ENCODE measurements at regions not wholly inside any gene's neighbourhood (a gene's known extent, or its start where the extent isn't known, plus 50 kb on each side); places are given as distances from the start of the nearest gene placed in this dataset.

- no CpG with 5 or more reads among the region's 3 CpGs for WGBS (ENCODE audit: insufficient coverage)
- Histone ChIP-seq H3K27ac (ENCODE audit: insufficient read depth in 1 of 2, low read depth in 1 of 2, low read length in 2 of 2, poor library complexity in 1 of 2, severe bottlenecking in 2 of 2) (no peak overlapping the region), H3K4me1 (ENCODE audit: control extremely low read depth in 1 of 4, control insufficient read depth in 4 of 4, insufficient read depth in 4 of 4, low read length in 3 of 4) (no peaks in the 10 kb centered on the region), H3K9me3 (ENCODE audit: control extremely low read depth in 1 of 5, control insufficient read depth in 4 of 5, insufficient read depth in 2 of 5, low read depth in 1 of 5, low read length in 4 of 5) (peaks cover 0 to 2% (median 0%) of the 10 kb centered on the region in 5 experiments), H3K4me3 (ENCODE audit: control insufficient read depth in 1 of 7, extremely low read depth in 1 of 7, insufficient read depth in 4 of 7, low read depth in 2 of 7, low read length in 6 of 7) (no peak overlapping the region), H3K27me3 (replicated peaks in 2 of 5; ENCODE audit: control insufficient read depth in 4 of 5, insufficient read depth in 5 of 5, low read length in 4 of 5) (no peaks in the 10 kb centered on the region), H3K36me3 (ENCODE audit: control insufficient read depth in 4 of 4, insufficient read depth in 4 of 4, low read length in 3 of 4) (no peaks in the 10 kb centered on the region)
- ChIA-PET CTCF (no interaction called here), POLR2A (no interaction called here)
- no peak for DNase-seq
These were observed 979.9 kb downstream of the TYW1 start for GRCh38 chr7:67976490-67976889.

GRCh38 chr7:67983486-67983885 lies 986.9 kb downstream of the TYW1 start:
- Histone ChIP-seq H3K27ac (ENCODE audit: insufficient read depth in 1 of 2, low read depth in 1 of 2, low read length in 2 of 2, poor library complexity in 1 of 2, severe bottlenecking in 2 of 2) (no peak overlapping the region), H3K9me3 (ENCODE audit: control extremely low read depth in 1 of 5, control insufficient read depth in 4 of 5, insufficient read depth in 2 of 5, low read depth in 1 of 5, low read length in 4 of 5) (peaks cover 0 to 2% (median 0%) of the 10 kb centered on the region in 5 experiments), H3K27me3 (replicated peaks in 2 of 5; ENCODE audit: control insufficient read depth in 4 of 5, insufficient read depth in 5 of 5, low read length in 4 of 5) (no peaks in the 10 kb centered on the region), H3K36me3 (ENCODE audit: control insufficient read depth in 4 of 4, insufficient read depth in 4 of 4, low read length in 3 of 4) (no peaks in the 10 kb centered on the region), H3K4me1 (ENCODE audit: control extremely low read depth in 1 of 4, control insufficient read depth in 4 of 4, insufficient read depth in 4 of 4, low read length in 3 of 4) (no peaks in the 10 kb centered on the region), H3K4me3 (ENCODE audit: control insufficient read depth in 1 of 7, extremely low read depth in 1 of 7, insufficient read depth in 4 of 7, low read depth in 2 of 7, low read length in 6 of 7) (no peak overlapping the region)
- CTCF ChIA-PET = interaction anchor here (1.0 to 1.4 kb wide), 2 partner anchors 11 to 22 kb away, joined by 3 to 4 read pairs; no protein-coding TSS in a partner anchor
- POLR2A ChIA-PET = no interaction called here
- DNase-seq = no peak
- no CpG with 5 or more reads among the region's 1 CpG for WGBS (ENCODE audit: insufficient coverage)

- H3K27me3 ChIP-seq (replicated peaks in 2 of 5; ENCODE audit: control insufficient read depth in 4 of 5, insufficient read depth in 5 of 5, low read length in 4 of 5) = no peaks in the 10 kb centered on the region
- DNase-seq = no peak
- 77% methylated on average over 4 of the region's 4 CpGs for WGBS (ENCODE audit: insufficient coverage)
- no peaks in the 10 kb centered on the region for H3K4me1 ChIP-seq (ENCODE audit: control extremely low read depth in 1 of 4, control insufficient read depth in 4 of 4, insufficient read depth in 4 of 4, low read length in 3 of 4)
- H3K4me3 ChIP-seq (ENCODE audit: control insufficient read depth in 1 of 7, extremely low read depth in 1 of 7, insufficient read depth in 4 of 7, low read depth in 2 of 7, low read length in 6 of 7) = no peak overlapping the region
- POLR2A ChIA-PET = no interaction called here
- H3K9me3 ChIP-seq (ENCODE audit: control extremely low read depth in 1 of 5, control insufficient read depth in 4 of 5, insufficient read depth in 2 of 5, low read depth in 1 of 5, low read length in 4 of 5) = peaks cover 0 to 2% (median 0%) of the 10 kb centered on the region in 5 experiments
- CTCF ChIA-PET = interaction anchor here (1.4 kb wide), 1 partner anchor 10 kb away, joined by 4 read pairs; no protein-coding TSS in a partner anchor
- H3K27ac ChIP-seq (ENCODE audit: insufficient read depth in 1 of 2, low read depth in 1 of 2, low read length in 2 of 2, poor library complexity in 1 of 2, severe bottlenecking in 2 of 2) = no peak overlapping the region
- H3K36me3 ChIP-seq (ENCODE audit: control insufficient read depth in 4 of 4, insufficient read depth in 4 of 4, low read length in 3 of 4) = no peaks in the 10 kb centered on the region
These were observed 987.7 kb downstream of the TYW1 start for GRCh38 chr7:67984326-67984725.

GRCh38 chr7:67989142-67989541 lies 992.5 kb downstream of the TYW1 start:
- Histone ChIP-seq H3K9me3 (ENCODE audit: control extremely low read depth in 1 of 5, control insufficient read depth in 4 of 5, insufficient read depth in 2 of 5, low read depth in 1 of 5, low read length in 4 of 5) (no peaks in the 10 kb centered on the region), H3K27ac (ENCODE audit: insufficient read depth in 1 of 2, low read depth in 1 of 2, low read length in 2 of 2, poor library complexity in 1 of 2, severe bottlenecking in 2 of 2) (no peak overlapping the region), H3K27me3 (replicated peaks in 2 of 5; ENCODE audit: control insufficient read depth in 4 of 5, insufficient read depth in 5 of 5, low read length in 4 of 5) (no peaks in the 10 kb centered on the region), H3K4me3 (ENCODE audit: control insufficient read depth in 1 of 7, extremely low read depth in 1 of 7, insufficient read depth in 4 of 7, low read depth in 2 of 7, low read length in 6 of 7) (no peak overlapping the region), H3K4me1 (ENCODE audit: control extremely low read depth in 1 of 4, control insufficient read depth in 4 of 4, insufficient read depth in 4 of 4, low read length in 3 of 4) (no peaks in the 10 kb centered on the region), H3K36me3 (ENCODE audit: control insufficient read depth in 4 of 4, insufficient read depth in 4 of 4, low read length in 3 of 4) (no peaks in the 10 kb centered on the region)
- WGBS (ENCODE audit: insufficient coverage) = 60% methylated on average over 3 of the region's 4 CpGs
- DNase-seq = no peak
- CTCF ChIA-PET = no interaction called here
- POLR2A ChIA-PET = no interaction called here

- Histone ChIP-seq H3K36me3 (ENCODE audit: control insufficient read depth in 4 of 4, insufficient read depth in 4 of 4, low read length in 3 of 4) (no peaks in the 10 kb centered on the region), H3K4me3 (ENCODE audit: control insufficient read depth in 1 of 7, extremely low read depth in 1 of 7, insufficient read depth in 4 of 7, low read depth in 2 of 7, low read length in 6 of 7) (no peak overlapping the region), H3K9me3 (ENCODE audit: control extremely low read depth in 1 of 5, control insufficient read depth in 4 of 5, insufficient read depth in 2 of 5, low read depth in 1 of 5, low read length in 4 of 5) (no peaks in the 10 kb centered on the region), H3K27me3 (replicated peaks in 2 of 5; ENCODE audit: control insufficient read depth in 4 of 5, insufficient read depth in 5 of 5, low read length in 4 of 5) (no peaks in the 10 kb centered on the region), H3K4me1 (ENCODE audit: control extremely low read depth in 1 of 4, control insufficient read depth in 4 of 4, insufficient read depth in 4 of 4, low read length in 3 of 4) (no peaks in the 10 kb centered on the region), H3K27ac (ENCODE audit: insufficient read depth in 1 of 2, low read depth in 1 of 2, low read length in 2 of 2, poor library complexity in 1 of 2, severe bottlenecking in 2 of 2) (no peak overlapping the region)
- WGBS (ENCODE audit: insufficient coverage) = 97% methylated on average over 3 of the region's 4 CpGs
- ChIA-PET POLR2A (no interaction called here), CTCF (no interaction called here)
- DNase-seq = no peak
These were observed 993.4 kb downstream of the TYW1 start for GRCh38 chr7:67990003-67990402.

- CTCF ChIA-PET = no interaction called here
- Histone ChIP-seq H3K4me1 (ENCODE audit: control extremely low read depth in 1 of 4, control insufficient read depth in 4 of 4, insufficient read depth in 4 of 4, low read length in 3 of 4) (no peaks in the 10 kb centered on the region), H3K9me3 (ENCODE audit: control extremely low read depth in 1 of 5, control insufficient read depth in 4 of 5, insufficient read depth in 2 of 5, low read depth in 1 of 5, low read length in 4 of 5) (no peaks in the 10 kb centered on the region), H3K27ac (ENCODE audit: insufficient read depth in 1 of 2, low read depth in 1 of 2, low read length in 2 of 2, poor library complexity in 1 of 2, severe bottlenecking in 2 of 2) (no peak overlapping the region), H3K36me3 (ENCODE audit: control insufficient read depth in 4 of 4, insufficient read depth in 4 of 4, low read length in 3 of 4) (no peaks in the 10 kb centered on the region), H3K27me3 (replicated peaks in 2 of 5; ENCODE audit: control insufficient read depth in 4 of 5, insufficient read depth in 5 of 5, low read length in 4 of 5) (no peaks in the 10 kb centered on the region), H3K4me3 (ENCODE audit: control insufficient read depth in 1 of 7, extremely low read depth in 1 of 7, insufficient read depth in 4 of 7, low read depth in 2 of 7, low read length in 6 of 7) (no peak overlapping the region)
- POLR2A ChIA-PET = interaction anchor here (0.7 kb wide), 1 partner anchor 84 kb away, joined by 3 read pairs; no protein-coding TSS in a partner anchor
- WGBS (ENCODE audit: insufficient coverage) = 100% methylated on average over 2 of the region's 2 CpGs
- no peak for DNase-seq
These were observed 994.1 kb downstream of the TYW1 start for GRCh38 chr7:67990716-67991115.

GRCh38 chr7:67992287-67992686 lies 995.7 kb downstream of the TYW1 start:
- H3K4me3 ChIP-seq (ENCODE audit: control insufficient read depth in 1 of 7, extremely low read depth in 1 of 7, insufficient read depth in 4 of 7, low read depth in 2 of 7, low read length in 6 of 7) = no peak overlapping the region
- POLR2A ChIA-PET = no interaction called here
- WGBS (ENCODE audit: insufficient coverage) = 100% methylated on average over 1 of the region's 8 CpGs
- no peaks in the 10 kb centered on the region for H3K4me1 ChIP-seq (ENCODE audit: control extremely low read depth in 1 of 4, control insufficient read depth in 4 of 4, insufficient read depth in 4 of 4, low read length in 3 of 4)
- no peak overlapping the region for H3K27ac ChIP-seq (ENCODE audit: insufficient read depth in 1 of 2, low read depth in 1 of 2, low read length in 2 of 2, poor library complexity in 1 of 2, severe bottlenecking in 2 of 2)
- no peaks in the 10 kb centered on the region for H3K9me3 ChIP-seq (ENCODE audit: control extremely low read depth in 1 of 5, control insufficient read depth in 4 of 5, insufficient read depth in 2 of 5, low read depth in 1 of 5, low read length in 4 of 5)
- no peaks in the 10 kb centered on the region for H3K27me3 ChIP-seq (replicated peaks in 2 of 5; ENCODE audit: control insufficient read depth in 4 of 5, insufficient read depth in 5 of 5, low read length in 4 of 5)
- no peak for DNase-seq
- CTCF ChIA-PET = interaction anchor here (0.8 kb wide), 1 partner anchor 20 kb away, joined by 6 read pairs; no protein-coding TSS in a partner anchor
- no peaks in the 10 kb centered on the region for H3K36me3 ChIP-seq (ENCODE audit: control insufficient read depth in 4 of 4, insufficient read depth in 4 of 4, low read length in 3 of 4)
